ENCODE measurements at regions not wholly inside any gene's neighbourhood (a gene's known extent, or its start where the extent isn't known, plus 50 kb on each side); places are given as distances from the start of the nearest gene placed in this dataset.
"Not testable (repeated sequence)": the region's sequence is repeated elsewhere in the genome, so short reads cannot be mapped to it uniquely, and the experiment has no call there.

DNA sequence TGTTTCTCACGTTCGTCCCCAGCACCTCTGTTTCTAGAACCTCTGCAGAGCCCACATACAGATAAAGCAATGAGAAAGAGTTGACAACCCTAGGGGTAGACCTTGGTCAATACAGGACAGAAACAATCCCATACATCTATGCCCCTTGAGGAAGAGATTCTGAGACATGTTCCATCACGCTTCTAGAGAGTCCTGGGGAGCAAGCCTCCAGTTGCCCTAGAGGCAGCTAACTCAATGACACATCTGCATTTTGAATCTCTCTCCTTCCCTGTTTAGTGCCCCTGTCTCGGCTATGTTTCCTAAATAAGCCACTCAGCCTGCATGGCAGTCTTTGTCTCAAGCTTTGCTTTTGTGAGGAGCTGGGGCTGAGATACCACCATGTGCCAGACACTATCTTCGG is 435.3 kb downstream of the CD83 start:
- no peak for DNase-seq (ENCODE audit: low spot score)

DNA sequence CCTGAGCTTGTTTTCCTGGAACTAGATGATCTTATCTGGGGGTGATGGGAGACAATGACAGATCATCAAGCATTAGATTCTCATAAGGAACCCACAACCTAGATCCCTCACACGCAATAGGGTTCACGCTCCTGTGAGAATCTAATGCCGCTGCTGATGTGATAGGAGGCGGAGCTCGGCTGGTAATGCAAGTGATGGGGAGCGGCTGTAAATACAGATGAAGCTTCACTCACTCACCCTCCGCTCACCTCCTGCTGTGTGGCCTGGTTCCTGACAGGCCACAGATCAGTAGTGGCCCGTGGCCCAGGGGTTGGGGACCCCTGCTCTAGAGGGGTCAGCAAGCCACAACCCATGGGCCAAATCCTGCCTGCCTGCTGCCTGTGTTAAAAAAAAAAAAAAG is 435.9 kb downstream of the CD83 start:
- no peak for DNase-seq (ENCODE audit: low spot score)

- DNase-seq (ENCODE audit: low spot score), result no peak
Measured at GRCh38 chr6:14555804-14556203, 438.2 kb downstream of the CD83 start.

DNA sequence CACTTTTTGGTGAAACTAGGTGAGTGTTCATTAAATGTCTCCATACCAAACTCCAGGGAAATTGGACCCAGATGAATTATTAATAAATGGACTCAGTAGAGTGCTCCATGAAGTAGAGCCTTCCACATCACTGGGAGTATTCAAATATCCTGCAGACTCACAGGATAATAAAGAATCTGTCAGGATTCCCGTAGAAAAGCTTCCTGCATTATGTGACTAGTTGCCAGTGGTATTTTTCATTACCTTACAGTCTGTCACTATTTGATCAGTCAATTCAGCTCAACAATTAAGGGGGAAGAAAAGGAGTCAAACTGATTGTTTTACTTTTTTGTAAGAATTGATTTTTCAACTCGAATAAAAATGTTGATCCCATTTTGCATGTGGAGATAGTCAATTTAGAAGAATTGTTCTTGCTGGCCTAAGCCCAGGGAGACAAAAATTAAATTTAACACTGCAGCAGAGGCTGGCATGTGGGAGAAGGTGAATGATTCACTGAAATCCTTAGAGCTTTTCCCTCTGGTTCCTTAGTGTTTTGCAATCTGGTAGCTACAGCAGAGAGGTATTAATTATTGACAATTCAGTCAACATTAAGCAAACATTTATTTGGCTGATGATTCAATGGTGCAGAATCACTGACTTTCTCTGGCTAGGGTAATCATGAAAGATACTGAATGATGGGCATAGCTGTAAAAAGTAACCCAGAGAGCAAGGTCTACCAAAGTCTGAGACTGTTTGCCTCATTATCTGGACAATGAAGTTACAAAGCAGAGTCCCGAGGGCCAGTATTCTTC is 442.4 kb downstream of the CD83 start:
- DNase-seq (ENCODE audit: low spot score), result no peak

DNA sequence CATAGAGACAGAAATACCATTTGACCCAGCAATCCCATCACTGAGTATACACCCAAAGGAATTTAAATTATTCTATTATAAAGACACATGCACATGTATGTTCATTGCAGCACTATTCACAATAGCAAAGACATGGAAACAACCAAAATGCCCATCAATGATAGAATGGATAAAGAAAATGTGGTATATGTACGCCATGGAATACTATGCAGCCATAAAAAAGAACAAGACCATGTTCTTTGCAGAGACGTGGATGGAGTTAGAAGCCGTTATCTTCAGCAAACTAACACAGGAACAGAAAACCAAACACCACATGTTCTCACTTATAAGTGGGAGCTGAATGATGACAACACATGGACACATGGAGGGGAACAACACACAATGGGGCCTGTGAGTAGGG is 444.0 kb downstream of the CD83 start:
- not testable (repeated sequence) for DNase-seq (ENCODE audit: low spot score)

DNA sequence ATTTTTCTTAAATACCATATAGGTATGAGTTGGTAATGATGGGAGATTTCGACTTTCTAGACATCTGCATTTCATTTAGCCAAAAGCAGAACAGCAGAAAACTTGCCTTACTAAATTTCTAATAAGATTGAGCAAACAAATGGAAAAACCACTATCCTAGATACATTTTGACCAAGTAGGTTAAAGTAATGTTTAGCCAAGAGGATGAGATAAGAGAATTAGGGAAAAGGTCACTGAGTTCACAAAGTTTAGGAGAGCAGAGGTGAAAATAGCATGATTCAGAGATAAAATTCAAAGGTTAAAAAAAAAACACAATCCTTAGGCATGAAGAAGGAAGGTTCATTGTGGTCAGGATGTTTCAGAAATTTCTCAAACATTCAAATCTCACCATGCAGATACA is 450.3 kb downstream of the CD83 start:
- no peak for DNase-seq (ENCODE audit: low spot score)

GRCh38 chr6:14569394-14569793 is 451.8 kb downstream of the CD83 start:
- DNase-seq (ENCODE audit: low spot score), result no peak

GRCh38 chr6:14569874-14570273 is 452.3 kb downstream of the CD83 start:
- not testable (repeated sequence) for DNase-seq (ENCODE audit: low spot score)

- no peak for DNase-seq (ENCODE audit: low spot score)
Measured at GRCh38 chr6:14571001-14571400, 453.4 kb downstream of the CD83 start.

- no peak for DNase-seq (ENCODE audit: low spot score)
Measured at GRCh38 chr6:14571746-14572145, 454.2 kb downstream of the CD83 start.

GRCh38 chr6:14573267-14573666 is 455.7 kb downstream of the CD83 start:
- no peak for DNase-seq (ENCODE audit: low spot score)

DNA sequence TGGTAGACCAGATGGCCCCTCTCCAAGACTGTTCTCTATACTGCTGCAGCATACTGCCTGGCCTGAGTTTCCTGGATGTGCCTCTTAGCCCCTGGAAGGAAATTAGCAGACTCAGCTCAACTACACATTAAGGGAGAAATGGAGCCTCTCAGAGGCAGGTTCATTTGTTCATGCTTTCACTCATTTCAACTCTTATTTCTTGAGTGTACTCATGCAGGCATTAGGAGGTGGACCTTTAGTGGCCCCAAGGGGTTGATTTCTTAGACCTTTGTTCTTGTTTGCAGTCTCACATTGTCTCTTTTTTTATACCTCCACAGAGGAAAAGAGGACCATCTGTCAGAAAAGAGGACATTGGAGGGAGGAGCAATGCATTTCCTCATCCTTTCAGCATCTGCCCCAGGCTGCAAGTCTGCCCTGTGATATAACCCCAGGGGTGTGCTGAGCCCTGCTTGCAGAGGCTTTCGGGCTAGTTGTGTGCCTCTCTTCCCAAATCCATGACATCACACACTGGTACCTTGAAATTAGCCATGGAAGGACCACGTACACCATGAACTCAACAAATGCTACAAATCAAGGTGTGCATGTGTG is 456.2 kb downstream of the CD83 start:
- DNase-seq (ENCODE audit: low spot score), result no peak

GRCh38 chr6:14575961-14576360 is 458.4 kb downstream of the CD83 start:
- no peak for DNase-seq (ENCODE audit: low spot score)

GRCh38 chr6:14578994-14579393 is 461.4 kb downstream of the CD83 start:
- no peak for DNase-seq (ENCODE audit: low spot score)

GRCh38 chr6:14582749-14583148 is 465.2 kb downstream of the CD83 start:
- DNase-seq (ENCODE audit: low spot score), result peak; percentile 15

DNA sequence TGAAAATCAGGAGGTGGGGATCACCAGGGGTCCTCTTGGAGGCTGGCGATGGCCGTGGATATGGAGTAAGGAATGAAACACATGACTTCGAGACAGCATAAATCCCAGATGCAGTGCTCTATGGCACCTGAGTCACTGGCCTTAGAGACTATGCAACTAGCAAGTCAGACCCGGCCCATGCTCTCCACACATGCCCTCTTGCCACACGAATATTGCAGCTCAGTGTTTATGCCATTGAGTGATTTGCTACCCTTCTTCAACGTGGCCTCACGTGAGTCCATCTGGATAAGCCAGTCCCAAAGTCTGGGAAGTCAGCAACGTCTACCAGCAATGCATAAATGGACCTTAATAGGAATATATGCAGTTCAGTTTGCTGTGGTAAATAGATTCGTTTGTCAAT is 466.3 kb downstream of the CD83 start:
- DNase-seq (ENCODE audit: low spot score), result no peak

DNA sequence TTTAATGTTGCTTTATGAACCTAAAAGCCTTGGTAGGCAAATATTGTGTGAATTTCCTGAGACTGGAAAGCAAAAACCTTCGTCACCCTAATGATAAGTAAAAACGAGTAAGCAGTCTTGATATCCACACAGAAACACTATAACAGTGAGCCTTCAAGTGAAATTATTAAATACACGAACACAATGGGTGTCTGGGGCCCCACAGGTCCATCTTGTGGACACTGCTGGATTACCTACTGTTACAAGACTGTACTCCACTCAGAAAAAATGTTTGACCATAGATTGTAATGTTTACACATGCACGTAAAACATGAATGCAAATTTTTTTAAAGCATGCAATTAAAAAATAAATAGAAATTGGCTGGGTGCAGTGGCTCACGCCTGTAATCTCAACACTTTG is 466.9 kb downstream of the CD83 start:
- DNase-seq (ENCODE audit: low spot score), result no peak

GRCh38 chr6:14585689-14586088 is 468.1 kb downstream of the CD83 start:
- DNase-seq (ENCODE audit: low spot score), result no peak

DNA sequence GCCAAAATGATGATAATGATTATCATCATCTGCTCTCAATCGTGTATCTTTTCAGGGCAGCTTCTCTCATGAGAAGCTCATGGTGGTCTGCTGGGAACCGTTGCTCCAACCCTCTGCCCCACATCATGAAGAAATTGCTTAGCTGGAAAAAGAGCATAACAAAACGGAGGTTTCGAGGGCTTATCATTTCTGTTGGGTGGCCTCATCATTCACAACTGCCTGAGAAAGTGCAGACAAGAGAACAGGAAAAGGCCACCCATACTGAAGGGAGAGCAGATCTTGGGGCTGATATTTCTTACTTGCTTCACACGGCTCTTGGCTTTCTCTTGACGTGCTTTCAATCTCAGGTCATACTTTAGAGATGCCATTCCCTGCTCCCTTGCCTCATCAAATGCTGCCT is 471.6 kb downstream of the CD83 start:
- DNase-seq (ENCODE audit: low spot score), result no peak

DNA sequence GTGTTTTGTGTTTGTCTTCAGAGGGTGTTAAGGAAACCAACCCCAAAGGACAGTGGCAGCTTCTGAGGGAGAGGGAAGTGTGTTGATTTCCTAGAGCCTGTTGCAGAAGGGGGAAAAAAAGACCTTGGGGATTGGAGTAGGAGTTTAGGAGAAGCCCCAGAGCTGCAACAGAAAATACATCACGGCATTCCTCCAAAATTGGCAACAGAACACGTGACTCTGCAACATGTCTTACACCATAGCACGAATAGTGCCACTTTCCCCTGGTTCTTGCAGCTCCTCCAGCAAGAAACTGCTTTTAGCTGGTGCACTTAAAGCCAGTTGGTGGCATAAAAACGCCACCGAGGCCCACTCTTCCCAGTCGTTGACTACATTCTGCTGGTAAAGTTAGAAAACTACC is 473.0 kb downstream of the CD83 start:
- DNase-seq (ENCODE audit: low spot score), result no peak

DNA sequence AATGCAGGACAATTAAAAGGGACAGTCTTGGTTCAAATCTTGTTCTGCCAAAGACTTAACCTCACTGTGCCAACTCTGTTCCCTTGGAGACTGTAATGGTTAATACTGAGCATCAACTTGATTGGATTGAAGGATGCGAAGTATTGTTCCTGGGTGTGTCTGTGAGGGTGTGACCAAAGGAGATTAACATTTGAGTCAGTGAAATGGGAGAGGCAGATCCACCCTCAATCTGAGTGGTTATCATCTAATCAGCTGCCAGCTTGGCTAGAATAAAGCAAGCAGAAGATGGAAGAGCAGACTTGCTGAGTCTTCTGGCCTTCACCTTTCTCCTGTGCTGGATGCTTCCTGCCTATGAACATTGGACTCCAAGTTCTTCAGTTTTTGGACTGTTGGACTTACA is 474.4 kb downstream of the CD83 start:
- DNase-seq (ENCODE audit: low spot score), result no peak

DNA sequence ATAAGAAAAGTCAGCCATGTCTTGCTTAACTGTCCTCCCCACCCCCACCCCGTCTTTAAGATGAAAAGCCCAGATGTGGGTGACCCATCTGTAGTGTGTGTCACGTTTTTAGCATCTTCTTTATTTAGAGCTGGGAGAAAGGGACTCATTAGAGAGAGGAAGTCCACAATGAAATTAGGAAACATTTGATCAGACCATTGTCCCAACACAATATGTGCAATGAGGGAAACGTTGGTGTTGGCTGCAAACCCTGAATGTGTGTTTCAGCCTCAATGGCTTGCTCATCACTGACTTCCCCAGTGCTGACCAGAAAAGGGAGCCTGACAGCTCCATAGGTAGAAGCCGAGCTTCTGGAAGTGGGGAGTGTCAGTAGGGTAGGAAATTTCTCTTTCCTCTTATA is 475.7 kb downstream of the CD83 start:
- DNase-seq (ENCODE audit: low spot score), result no peak

- no peak for DNase-seq (ENCODE audit: low spot score)
Measured at GRCh38 chr6:14595751-14596150, 478.2 kb downstream of the CD83 start.

- no peak for DNase-seq (ENCODE audit: low spot score)
Measured at GRCh38 chr6:14596410-14596809, 478.8 kb downstream of the CD83 start.
